GM19372 (cell line): ENCODE measurements at regions not wholly inside any gene's neighbourhood (a gene's known extent, or its start where the extent isn't known, plus 50 kb on each side); places are given as distances from the start of the nearest gene placed in this dataset.

Experiments
- ATAC-seq: cut with Tn5 transposase; IDR thresholded peaks from one replicate; pipeline ENCODE4 v1.9.1; 2021; ENCODE audit warnings: mild to moderate bottlenecking, low read depth, moderate library complexity; ENCODE audit not compliant: unreplicated experiment

DNA sequence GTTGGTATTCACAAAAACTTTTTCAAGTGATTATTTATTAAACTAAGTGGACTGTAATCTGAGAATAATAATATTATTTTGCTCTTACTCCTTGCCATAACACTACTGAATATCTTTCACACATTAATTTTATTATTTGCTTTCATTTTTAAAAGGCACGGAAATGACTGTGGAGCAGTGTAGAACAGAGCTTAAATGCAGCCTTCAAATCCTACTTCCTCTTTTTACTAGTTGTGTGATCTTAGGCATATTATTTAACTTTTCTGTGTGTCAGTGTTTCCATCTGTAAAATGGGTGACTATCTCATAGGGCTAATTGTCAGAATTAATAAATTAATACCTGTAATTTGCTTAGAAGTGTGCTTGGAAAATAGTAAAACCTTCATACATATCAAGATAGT is 55.5 kb upstream of the SLC8A1 start:
- ATAC-seq = peak; percentile 83

- ATAC-seq = no peak
These were observed 58.4 kb upstream of the SLC8A1 start for GRCh38 chr2:40510304-40510703.

GRCh38 chr2:40511661-40512213 is 59.8 kb upstream of the SLC8A1 start:
- ATAC-seq = no peak

DNA sequence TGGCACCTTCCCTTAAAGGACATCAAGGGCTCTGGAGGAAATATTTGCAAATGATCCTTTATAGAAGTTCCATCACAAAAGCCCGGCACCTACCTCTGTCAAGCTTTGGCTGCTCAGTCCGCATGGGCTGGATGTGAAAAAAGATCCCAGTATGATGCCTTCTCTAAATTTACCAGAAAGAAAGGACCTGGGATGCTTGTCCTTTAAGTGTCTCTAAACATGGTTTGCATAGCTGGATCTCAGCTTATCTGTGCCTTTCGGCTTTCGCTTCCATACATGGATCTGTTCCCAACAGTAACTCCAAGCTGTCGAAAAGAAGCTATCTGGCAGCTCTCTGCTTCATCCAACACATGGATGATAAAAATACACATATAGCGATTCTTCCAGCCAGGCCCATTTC is 60.4 kb upstream of the SLC8A1 start:
- ATAC-seq = no peak

- no peak for ATAC-seq
These were observed 61.3 kb upstream of the SLC8A1 start for GRCh38 chr2:40513201-40513600.

DNA sequence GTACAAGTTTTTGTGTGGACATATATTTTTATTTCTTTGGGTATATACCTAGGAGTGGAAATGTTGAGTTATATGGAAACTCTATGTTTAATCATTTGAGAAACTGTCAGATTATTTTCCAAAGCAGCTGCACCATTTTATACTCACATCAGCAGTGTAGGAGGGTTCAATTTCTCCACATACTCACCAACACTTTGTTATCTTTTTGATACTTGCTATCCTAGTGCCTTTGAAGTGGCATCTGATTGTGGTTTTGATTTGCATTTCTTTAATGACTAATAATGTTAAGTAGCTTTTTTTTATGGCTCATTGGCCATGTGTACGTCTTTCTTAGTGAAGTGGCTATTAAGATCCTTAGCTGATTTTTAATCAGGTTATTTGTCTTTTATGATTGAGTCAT is 64.7 kb upstream of the SLC8A1 start:
- no peak for ATAC-seq

GRCh38 chr2:40528564-40528963 is 76.7 kb upstream of the SLC8A1 start:
- no peak for ATAC-seq

GRCh38 chr2:40531359-40531758 is 79.5 kb upstream of the SLC8A1 start:
- ATAC-seq = no peak

DNA sequence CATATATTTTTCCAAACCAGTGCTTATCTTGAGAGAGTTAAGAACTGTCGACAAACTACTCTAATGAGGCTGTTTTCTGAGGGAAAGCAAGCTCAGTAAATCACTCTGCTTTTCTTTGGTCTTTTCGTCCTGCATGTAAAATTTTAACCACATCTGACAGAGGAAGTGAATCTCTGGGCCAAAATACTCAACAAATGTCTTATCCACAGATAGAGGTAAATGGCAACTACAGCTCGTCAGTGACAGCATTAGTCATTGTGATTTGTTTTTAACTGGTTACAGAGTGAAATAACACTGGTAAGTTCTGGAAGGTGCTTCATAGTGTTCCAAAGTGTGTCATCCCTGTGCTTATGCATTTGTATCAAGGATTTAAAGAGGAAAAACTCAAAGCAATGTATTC is 82.6 kb upstream of the SLC8A1 start:
- ATAC-seq = no peak

DNA sequence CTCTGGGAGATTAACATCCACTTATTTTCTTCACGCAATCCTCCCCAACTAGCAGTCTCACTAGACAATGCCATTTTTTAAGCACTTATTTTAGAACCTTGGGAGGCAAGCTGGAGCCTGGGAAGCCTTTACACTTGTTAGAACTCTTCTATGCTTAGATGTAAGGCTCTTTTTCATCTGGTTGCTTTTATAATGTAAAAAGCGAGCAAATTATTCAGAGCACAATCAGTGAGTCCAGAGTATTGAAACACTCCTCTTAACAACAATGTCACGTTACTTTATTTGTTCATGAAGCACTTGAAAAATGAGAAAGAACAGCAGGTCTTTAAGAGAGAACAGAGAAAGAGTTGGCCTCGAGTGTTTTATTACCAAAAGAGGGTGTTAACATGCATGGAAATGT is 84.1 kb upstream of the SLC8A1 start:
- ATAC-seq = no peak

DNA sequence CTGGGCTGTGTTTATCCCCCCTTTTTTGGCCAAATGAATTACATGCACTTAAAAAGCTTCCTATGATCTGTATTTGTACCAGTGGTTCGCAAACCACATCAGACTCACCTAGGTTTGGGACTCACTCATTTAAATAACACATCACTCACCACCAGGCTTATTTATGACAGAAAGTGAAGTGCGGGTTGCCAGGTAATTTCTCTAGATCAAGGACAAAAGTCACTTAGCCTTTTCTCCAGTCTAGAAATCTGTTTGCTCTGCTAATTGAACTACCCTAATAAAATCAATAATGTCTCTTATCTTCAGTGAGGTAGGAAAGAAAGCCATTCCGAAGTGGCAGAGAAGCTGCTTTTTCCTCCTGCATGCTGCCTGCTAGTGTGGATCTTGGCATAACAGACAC is 88.1 kb upstream of the SLC8A1 start:
- no peak for ATAC-seq

DNA sequence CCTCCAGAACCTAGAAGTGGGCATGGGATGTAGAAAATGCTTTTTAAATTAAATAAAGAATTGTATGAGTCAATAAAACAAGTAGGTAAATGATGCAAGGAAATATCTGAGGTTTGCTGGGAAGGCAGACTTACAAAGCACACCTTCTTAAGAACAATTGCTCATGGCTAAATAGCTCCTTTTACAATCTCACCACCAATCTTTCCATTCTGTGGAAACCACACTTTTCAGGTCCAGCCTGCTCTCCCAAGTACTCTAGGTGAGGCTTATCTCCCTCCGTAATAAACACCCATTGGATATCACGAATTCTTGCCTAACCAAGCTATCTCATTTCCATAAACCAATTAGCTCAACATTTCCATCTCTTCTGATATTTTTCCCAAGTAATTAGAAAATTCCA is 91.5 kb upstream of the SLC8A1 start:
- ATAC-seq = no peak

GRCh38 chr2:40544072-40544471 is 92.2 kb upstream of the SLC8A1 start:
- ATAC-seq = no peak

- ATAC-seq = no peak
These were observed 93.8 kb upstream of the SLC8A1 start for GRCh38 chr2:40545645-40546044.

- ATAC-seq = no peak
These were observed 94.7 kb upstream of the SLC8A1 start for GRCh38 chr2:40546439-40547191.

DNA sequence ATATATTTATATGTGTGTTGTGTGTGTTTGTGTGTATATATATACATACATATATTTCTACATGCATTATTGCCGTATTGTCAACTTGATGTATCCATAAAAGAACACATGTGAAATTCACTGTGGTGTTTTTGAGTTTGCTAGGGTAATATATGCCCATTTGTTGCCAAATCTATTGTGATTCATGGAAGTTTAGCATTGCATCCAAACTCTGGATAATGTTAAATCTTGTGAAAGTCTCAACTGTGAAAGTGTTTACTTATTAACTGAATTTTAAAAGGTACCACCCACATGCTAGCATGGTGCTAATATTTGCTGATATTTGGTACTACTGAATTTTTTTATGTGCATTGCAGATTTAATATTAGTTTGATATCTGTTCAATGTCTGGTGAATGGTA is 96.6 kb upstream of the SLC8A1 start:
- no peak for ATAC-seq

- no peak for ATAC-seq
These were observed 98.2 kb upstream of the SLC8A1 start for GRCh38 chr2:40550085-40550484.

DNA sequence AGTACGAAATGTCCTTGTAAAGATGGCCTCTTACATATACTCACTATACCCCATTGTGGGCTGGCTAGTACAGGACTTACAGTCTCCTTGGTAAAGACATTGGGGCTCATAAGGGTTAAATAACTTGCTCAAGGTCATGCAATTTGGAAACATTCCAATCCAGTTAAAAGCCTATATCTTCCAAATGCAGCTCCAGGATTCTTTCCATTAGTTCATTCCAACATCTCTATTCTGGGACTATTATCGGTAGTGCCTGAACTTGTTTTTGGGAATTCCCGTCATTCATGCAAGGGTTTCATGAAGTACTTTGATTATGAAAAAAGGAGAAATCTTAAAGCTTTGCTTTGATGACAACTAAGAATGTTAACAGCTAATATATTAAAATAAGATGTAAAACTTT is 99.2 kb upstream of the SLC8A1 start:
- ATAC-seq = no peak

DNA sequence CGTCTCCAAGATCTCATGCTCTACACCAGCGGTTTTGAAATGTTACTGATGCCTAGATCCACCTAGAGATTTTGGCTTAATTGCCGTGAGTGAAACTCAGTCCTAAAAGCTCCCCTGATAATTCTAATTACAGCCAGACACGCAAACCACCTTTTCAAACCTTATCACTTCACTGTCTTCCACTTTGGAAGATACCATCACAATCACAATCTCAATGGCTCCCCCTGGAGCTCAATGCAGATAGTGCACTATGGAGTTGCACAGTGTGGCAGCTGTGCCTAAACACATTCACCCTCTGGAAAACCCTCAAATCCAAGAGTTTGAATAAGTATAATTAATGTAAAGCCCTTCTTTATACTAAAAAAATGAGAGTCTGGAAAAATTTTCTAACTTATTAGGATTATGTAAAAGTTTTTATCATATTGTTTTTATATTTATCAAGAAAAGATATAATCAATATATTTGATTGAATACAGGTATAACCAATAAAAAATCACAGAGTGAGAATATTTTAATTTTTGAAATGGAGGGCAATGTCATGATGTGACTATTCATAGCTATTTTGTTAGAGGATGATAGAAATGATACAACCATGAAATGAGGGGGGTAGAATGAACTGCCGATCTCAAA is 102.9 kb upstream of the SLC8A1 start:
- ATAC-seq = peak; percentile 90

DNA sequence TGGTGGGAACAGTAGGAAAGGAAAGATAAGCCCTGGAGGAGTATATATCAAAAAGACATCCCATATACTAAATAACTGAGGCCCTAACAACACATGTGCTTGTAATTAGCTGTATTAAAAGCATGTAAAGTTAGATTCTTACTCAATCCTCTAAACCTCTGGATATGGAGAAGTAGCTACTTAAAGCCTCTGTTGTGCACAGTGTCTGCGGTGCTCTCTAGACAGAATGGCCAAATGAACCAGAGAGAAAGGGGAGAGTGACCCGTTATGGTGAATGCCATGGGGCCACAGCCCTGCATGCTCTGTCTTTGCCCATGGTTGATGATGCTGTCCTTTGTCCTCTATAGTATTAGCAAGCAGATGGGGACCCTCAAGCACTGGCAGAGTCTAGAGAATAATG is 104.4 kb upstream of the SLC8A1 start:
- no peak for ATAC-seq

DNA sequence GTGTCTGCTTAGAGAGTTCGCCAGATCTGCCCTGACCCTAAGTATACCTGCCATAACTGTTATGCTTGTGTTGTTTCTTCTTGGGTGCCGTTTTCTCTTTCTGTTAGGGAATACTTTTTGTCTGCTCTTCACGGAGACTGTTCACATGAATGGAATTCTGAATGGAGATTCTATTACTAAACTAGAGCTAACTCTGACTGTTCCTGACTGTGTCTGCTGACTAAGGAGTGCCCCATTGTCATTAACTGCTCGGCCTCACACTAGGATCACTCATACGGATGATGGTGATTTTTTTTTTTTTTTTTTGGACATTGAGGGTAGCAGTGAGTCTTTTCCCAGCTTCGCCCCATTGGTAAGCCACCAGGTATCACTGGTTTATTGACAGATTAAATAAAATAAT is 104.8 kb upstream of the SLC8A1 start:
- ATAC-seq = no peak

GRCh38 chr2:40558761-40559160 is 106.9 kb upstream of the SLC8A1 start:
- ATAC-seq = no peak
